Small intestine (tissue), 7 donors: ENCODE measurements at regions not wholly inside any gene's neighbourhood (a gene's known extent, or its start where the extent isn't known, plus 50 kb on each side); places are given as distances from the start of the nearest gene placed in this dataset.

ENCODE experiments used
- DNase-seq, 2 donors: peaks; one replicate each; pipeline versions ENCODE4 v3.0.0 to v3.0.0-alpha.2; 2013
- FAIRE-seq: peaks from 2 replicates; lab custom pipeline; 2012; peaks lifted over from hg19 to GRCh38; lab: Jason Lieb, UNC
- H3K27ac ChIP-seq, 3 donors: one replicate each; pipeline ENCODE4 v1.5.1; 2013; ENCODE audit warnings: low read length in 2 of 3, mild to moderate bottlenecking in 2 of 3, control low read depth in 1 of 3, inconsistent platforms in 1 of 3, low read depth in 1 of 3, moderate library complexity in 1 of 3
- H3K27me3 ChIP-seq, 3 donors: one replicate each; pipeline ENCODE4 v1.6.1; 2013; ENCODE audit warnings: low read length in 3 of 3, inconsistent platforms in 1 of 3; ENCODE audit not compliant: control insufficient read depth in 3 of 3, insufficient read depth in 3 of 3
- H3K36me3 ChIP-seq, 3 donors: one replicate each; pipeline ENCODE4 v1.6.1; 2013; ENCODE audit warnings: low read length in 3 of 3, inconsistent platforms in 1 of 3, low read depth in 1 of 3, mild to moderate bottlenecking in 1 of 3, moderate library complexity in 1 of 3; ENCODE audit not compliant: control insufficient read depth in 3 of 3, insufficient read depth in 2 of 3
- H3K4me1 ChIP-seq, 3 donors: one replicate each; pipeline ENCODE4 v1.6.1; 2013; ENCODE audit warnings: low read length in 2 of 3, inconsistent platforms in 1 of 3, low read depth in 1 of 3, mild to moderate bottlenecking in 1 of 3, moderate library complexity in 1 of 3; ENCODE audit not compliant: control insufficient read depth in 3 of 3, insufficient read depth in 2 of 3
- H3K4me3 ChIP-seq, 3 donors: one replicate each; pipeline ENCODE4 v1.5.1; 2013; ENCODE audit warnings: low read length in 3 of 3, control low read depth in 1 of 3, inconsistent platforms in 1 of 3, low read depth in 1 of 3, mild to moderate bottlenecking in 1 of 3, moderate library complexity in 1 of 3
- H3K9me3 ChIP-seq, 2 donors: one replicate each; pipeline ENCODE4 v1.6.1; 2013; ENCODE audit warnings: low read depth in 1 of 2, low read length in 1 of 2; ENCODE audit not compliant: control insufficient read depth in 2 of 2, insufficient read depth in 1 of 2
- WGBS, 3 donors: extraction: QIAGEN DNeasy Blood & Tissue Kit; methylation state at CpG; one replicate each; pipeline ENCODE4 v1.1.7; 2013; 5-methylcytosine and 5-hydroxymethylcytosine counted together
- donor health status: healthy with polysubstance abuse.
- donor health status: control.
- donor health status: control.
- donor health status: Bipolar disorder and iron deficiency.
- donor health status: healthy.

DNA sequence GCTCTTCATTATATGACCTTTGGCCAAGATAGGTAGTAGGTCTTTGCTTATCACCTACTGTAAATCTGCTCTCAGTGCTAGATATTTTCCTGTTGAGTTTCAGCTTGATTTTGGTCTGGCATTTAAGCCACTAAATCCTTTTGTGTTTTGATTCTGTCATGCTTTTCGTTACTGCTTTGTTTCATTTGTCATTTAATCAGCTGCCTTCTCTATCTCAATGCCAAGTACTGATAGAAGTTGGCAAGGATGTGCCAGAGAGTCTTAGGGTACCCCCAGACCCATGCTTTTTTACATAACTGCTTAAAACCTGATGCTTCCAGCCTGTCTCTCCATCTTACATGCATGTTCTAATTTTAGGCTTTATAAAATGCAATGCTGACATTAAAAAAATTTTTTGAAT is 300.1 kb upstream of the SASH1 start:
- Histone ChIP-seq H3K4me1 (no peaks in the 10 kb centered on the region), H3K36me3 (no peaks in the 10 kb centered on the region), H3K27ac (no peak overlapping the region), H3K4me3 (no peak overlapping the region), H3K27me3 (no peaks in the 10 kb centered on the region), H3K9me3 (no peaks in the 10 kb centered on the region)
- 59 to 84% (median 68%) methylated on average over 1 of the region's 1 CpG for WGBS, 3 donors
- DNase-seq (no peak), FAIRE-seq (no peak)

DNA sequence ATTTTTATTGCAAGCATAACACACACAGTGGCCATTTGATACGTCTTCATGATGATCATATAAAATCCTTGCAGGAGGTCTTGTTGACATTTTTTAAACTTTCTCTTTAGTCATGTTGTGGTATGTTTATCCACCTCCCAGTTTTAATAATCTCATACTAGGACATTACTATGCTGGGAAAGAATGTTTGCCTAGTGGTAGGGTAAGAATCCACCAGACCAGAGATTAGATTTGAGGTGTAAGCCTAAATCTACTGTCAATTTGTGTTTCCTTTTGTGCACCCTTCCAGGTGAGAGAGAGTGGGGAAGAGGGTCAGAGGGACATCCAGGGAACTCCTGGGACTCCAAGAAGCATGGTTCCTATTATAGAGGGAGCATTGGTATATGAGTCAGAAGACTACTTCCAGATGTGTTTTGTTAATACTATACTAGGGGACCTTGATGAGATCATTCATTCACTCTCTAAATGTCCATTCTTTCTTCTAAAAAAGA is 298.3 kb upstream of the SASH1 start:
- no peak for FAIRE-seq
- H3K36me3 ChIP-seq = no peaks in the 10 kb centered on the region
- 74% methylated on average over 1 of the region's 1 CpG for WGBS, 3 donors

DNA sequence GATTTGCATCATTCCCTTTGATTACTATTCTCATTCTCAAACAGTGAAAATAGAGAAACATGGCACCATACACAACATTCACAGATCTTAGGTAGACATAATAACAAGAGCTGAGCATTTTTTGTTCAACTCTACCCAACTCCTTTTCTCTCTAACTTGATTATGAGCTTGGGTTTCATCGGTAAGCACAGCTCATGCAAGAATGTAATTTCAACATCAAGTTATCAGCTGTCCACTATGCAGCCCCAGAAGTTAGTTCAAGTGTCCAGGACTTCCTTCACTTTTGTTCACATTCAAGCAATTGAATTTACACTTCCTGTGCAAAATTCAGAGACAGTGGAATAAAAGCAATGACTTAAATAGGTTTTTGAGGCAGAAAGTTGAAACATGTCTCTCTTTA is 297.7 kb upstream of the SASH1 start:
- Histone ChIP-seq H3K36me3 (no peaks in the 10 kb centered on the region), H3K4me3 (no peak overlapping the region), H3K4me1 (no peaks in the 10 kb centered on the region), H3K27me3 (no peaks in the 10 kb centered on the region), H3K27ac (no peak overlapping the region), H3K9me3 (no peaks in the 10 kb centered on the region)
- FAIRE-seq = no peak
- WGBS, 3 donors = 67 to 82% (median 69%) methylated on average over 1 of the region's 1 CpG
- no peak for DNase-seq

More for the DNA sequence above, 298.3 kb upstream of the SASH1 start:
- Histone ChIP-seq H3K27me3 (no peaks in the 10 kb centered on the region), H3K4me1 (no peaks in the 10 kb centered on the region), H3K9me3 (no peaks in the 10 kb centered on the region), H3K4me3 (no peak overlapping the region), H3K27ac (no peak overlapping the region)
- no peak for DNase-seq

DNA sequence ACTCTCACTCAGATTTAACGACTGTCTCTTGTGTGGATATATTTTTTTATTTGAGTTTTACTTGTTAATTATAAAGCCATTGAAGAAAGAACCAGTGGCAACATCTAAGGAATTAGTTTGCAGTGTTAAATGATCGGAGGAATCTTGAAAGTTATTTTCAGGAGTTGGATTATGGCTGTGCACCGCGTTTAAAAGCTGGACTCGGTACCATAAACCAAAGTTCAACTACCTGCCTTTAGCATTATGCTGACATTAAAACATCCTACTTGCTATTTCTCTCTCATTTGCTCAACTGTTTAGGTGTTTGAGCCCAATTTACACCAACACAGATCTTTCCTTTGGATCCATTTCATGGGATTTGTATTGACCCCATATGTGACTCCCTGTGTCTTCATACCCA is 289.4 kb upstream of the SASH1 start:
- DNase-seq = peak in 1 of 2 donors; percentile 33
- no peaks in the 10 kb centered on the region for H3K27me3 ChIP-seq
- no peaks in the 10 kb centered on the region for H3K36me3 ChIP-seq
- FAIRE-seq = no peak
- H3K4me1 ChIP-seq = no peaks in the 10 kb centered on the region
- no peak overlapping the region for H3K4me3 ChIP-seq
- H3K27ac ChIP-seq = no peak overlapping the region
- peaks cover 0 to 5% of the 10 kb centered on the region in 2 donors for H3K9me3 ChIP-seq
- WGBS, 3 donors = 50 to 69% (median 55%) methylated on average over 5 of the region's 5 CpGs

- FAIRE-seq (no peak), DNase-seq (no peak)
- Histone ChIP-seq H3K4me1 (no peaks in the 10 kb centered on the region), H3K36me3 (no peaks in the 10 kb centered on the region), H3K27ac (no peak overlapping the region), H3K27me3 (no peaks in the 10 kb centered on the region), H3K4me3 (no peak overlapping the region), H3K9me3 (peaks cover 0 to 7% of the 10 kb centered on the region in 2 donors)
Measured at GRCh38 chr6:148053796-148054195, 288.8 kb upstream of the SASH1 start.

GRCh38 chr6:148054219-148054618 is 288.4 kb upstream of the SASH1 start:
- no peak overlapping the region for H3K4me3 ChIP-seq
- no peaks in the 10 kb centered on the region for H3K36me3 ChIP-seq
- DNase-seq (no peak), FAIRE-seq (no peak)
- no peaks in the 10 kb centered on the region for H3K4me1 ChIP-seq
- peaks cover 0 to 11% of the 10 kb centered on the region in 2 donors for H3K9me3 ChIP-seq
- no peaks in the 10 kb centered on the region for H3K27me3 ChIP-seq
- WGBS, 3 donors = 89 to 97% (median 91%) methylated on average over 1 of the region's 1 CpG
- no peak overlapping the region for H3K27ac ChIP-seq

GRCh38 chr6:148055419-148055818 is 287.2 kb upstream of the SASH1 start:
- no peaks in the 10 kb centered on the region for H3K36me3 ChIP-seq
- peaks cover 0 to 22% of the 10 kb centered on the region in 2 donors for H3K9me3 ChIP-seq
- H3K27me3 ChIP-seq = no peaks in the 10 kb centered on the region
- no peak overlapping the region for H3K4me3 ChIP-seq
- FAIRE-seq (no peak), DNase-seq (no peak)
- H3K4me1 ChIP-seq = no peaks in the 10 kb centered on the region
- H3K27ac ChIP-seq = no peak overlapping the region
- 81 to 94% (median 93%) methylated on average over 3 of the region's 3 CpGs for WGBS, 3 donors

GRCh38 chr6:148059869-148060268 is 282.8 kb upstream of the SASH1 start:
- Histone ChIP-seq H3K4me1 (no peaks in the 10 kb centered on the region), H3K27me3 (no peaks in the 10 kb centered on the region), H3K9me3 (peaks cover 0 to 30% of the 10 kb centered on the region in 2 donors), H3K27ac (no peak overlapping the region), H3K36me3 (no peaks in the 10 kb centered on the region), H3K4me3 (no peak overlapping the region)
- 63 to 82% (median 73%) methylated on average over 1 of the region's 1 CpG for WGBS, 3 donors
- no peak for DNase-seq
- no peak for FAIRE-seq

DNA sequence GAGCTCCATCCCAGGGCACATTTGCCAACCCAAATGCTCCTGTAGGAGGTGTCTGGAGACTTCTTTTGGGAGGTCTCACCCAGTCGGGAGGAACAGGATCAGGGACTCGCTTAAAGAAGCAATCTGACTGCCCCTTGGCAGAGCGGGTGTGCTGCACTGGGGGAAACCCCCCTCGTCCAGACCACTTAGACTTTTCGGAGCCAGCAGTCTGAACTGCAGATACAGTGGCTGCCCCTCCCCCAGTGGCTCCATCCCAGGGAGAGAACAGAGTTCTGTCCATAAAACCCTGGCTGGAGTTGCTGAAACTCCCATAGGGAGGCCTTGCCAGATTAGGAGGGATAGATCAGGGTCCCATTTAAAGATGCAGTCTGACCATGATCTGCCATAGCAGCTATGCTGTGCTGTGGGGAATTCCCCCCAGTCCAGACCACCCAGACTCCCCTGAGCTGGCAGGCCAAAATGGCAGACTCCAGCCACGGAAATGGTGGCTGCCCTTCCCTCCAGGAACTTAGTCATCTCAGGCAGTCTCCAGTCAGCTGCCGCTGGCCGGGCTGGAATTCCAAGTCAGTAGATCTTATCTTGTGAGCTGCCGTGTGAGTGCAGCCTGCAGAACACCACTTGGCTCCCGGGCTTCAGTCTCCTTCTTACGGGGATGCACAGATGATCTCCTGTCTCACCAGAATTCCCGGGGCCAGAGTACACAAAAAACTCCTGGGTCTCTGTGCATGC is 278.1 kb upstream of the SASH1 start:
- H3K27ac ChIP-seq = no peak overlapping the region
- H3K9me3 ChIP-seq = peaks cover 0 to 28% of the 10 kb centered on the region in 2 donors
- FAIRE-seq (no peak), DNase-seq (no peak)
- 74 to 90% (median 81%) methylated on average over 12 of the region's 12 CpGs for WGBS, 3 donors
- no peaks in the 10 kb centered on the region for H3K4me1 ChIP-seq
- no peak overlapping the region for H3K4me3 ChIP-seq
- no peaks in the 10 kb centered on the region for H3K36me3 ChIP-seq
- no peaks in the 10 kb centered on the region for H3K27me3 ChIP-seq
